ENCODE measurements at regions not wholly inside any gene's neighbourhood (a gene's known extent, or its start where the extent isn't known, plus 50 kb on each side); places are given as distances from the start of the nearest gene placed in this dataset.

DNA sequence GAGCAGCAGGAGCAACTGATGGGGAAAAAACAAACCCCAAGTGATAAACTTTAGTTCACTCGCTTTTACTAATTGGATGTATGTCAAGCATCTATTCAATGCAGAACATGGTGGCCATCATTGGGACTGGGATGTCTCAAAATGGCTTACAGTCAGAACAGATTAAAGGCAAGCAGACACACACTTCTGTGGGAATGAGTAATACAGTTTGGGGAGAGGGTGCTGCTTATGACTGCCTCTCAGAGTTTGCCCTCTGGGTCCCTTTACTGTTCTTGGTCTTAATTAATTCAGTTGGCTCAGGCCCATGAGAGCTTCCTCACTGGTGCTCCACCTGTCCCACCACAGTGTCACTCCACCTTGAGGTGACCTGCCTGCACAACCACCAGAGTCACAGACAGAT lies 119.5 kb downstream of the TBX19 start:
- no peaks in the 10 kb centered on the region for H3K27me3 ChIP-seq (ENCODE audit: insufficient read depth, low read depth, severe bottlenecking)

DNA sequence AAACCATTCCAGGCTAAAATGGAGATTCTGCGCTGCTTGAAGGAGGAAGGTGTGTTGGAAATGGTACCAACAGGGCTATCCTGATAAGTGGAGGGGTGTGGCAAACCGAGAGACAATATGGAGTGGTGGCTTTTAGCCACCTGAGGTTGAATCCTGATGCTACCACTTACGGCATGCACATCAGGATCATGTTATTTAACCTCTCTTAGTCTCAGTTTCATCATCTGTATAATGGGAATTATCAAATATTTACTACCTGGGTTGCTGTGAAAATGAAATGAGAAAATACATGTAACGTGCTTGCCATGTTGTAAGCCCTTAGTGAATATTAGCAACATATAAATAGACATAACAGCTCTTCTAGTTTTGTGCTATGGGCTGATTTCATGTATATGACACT lies 117.1 kb downstream of the TBX19 start:
- Histone ChIP-seq H3K9me3 (ENCODE audit: severe bottlenecking) (no peaks in the 10 kb centered on the region), H3K4me3 (ENCODE audit: low read depth, low read length) (no peak overlapping the region), H3K27ac (no peak overlapping the region), H3K27me3 (ENCODE audit: insufficient read depth, low read depth, severe bottlenecking) (no peaks in the 10 kb centered on the region), H3K36me3 (no peaks in the 10 kb centered on the region)
- DNase-seq, result no peak
- TF ChIP-seq, protein P1, sequence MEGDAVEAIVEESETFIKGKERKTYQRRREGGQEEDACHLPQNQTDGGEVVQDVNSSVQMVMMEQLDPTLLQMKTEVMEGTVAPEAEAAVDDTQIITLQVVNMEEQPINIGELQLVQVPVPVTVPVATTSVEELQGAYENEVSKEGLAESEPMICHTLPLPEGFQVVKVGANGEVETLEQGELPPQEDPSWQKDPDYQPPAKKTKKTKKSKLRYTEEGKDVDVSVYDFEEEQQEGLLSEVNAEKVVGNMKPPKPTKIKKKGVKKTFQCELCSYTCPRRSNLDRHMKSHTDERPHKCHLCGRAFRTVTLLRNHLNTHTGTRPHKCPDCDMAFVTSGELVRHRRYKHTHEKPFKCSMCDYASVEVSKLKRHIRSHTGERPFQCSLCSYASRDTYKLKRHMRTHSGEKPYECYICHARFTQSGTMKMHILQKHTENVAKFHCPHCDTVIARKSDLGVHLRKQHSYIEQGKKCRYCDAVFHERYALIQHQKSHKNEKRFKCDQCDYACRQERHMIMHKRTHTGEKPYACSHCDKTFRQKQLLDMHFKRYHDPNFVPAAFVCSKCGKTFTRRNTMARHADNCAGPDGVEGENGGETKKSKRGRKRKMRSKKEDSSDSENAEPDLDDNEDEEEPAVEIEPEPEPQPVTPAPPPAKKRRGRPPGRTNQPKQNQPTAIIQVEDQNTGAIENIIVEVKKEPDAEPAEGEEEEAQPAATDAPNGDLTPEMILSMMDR (IDR thresholded peaks at IDR 0.05; ENCODE audit: low read depth, low read length), result no peak

More for the DNA sequence above, 119.5 kb downstream of the TBX19 start:
- Histone ChIP-seq H3K27ac (no peak overlapping the region), H3K4me3 (ENCODE audit: low read depth, low read length) (no peak overlapping the region), H3K36me3 (no peaks in the 10 kb centered on the region), H3K9me3 (ENCODE audit: severe bottlenecking) (no peaks in the 10 kb centered on the region)
- TF ChIP-seq, protein P1 (IDR thresholded peaks at IDR 0.05; ENCODE audit: low read depth, low read length), result no peak
- DNase-seq, result no peak

DNA sequence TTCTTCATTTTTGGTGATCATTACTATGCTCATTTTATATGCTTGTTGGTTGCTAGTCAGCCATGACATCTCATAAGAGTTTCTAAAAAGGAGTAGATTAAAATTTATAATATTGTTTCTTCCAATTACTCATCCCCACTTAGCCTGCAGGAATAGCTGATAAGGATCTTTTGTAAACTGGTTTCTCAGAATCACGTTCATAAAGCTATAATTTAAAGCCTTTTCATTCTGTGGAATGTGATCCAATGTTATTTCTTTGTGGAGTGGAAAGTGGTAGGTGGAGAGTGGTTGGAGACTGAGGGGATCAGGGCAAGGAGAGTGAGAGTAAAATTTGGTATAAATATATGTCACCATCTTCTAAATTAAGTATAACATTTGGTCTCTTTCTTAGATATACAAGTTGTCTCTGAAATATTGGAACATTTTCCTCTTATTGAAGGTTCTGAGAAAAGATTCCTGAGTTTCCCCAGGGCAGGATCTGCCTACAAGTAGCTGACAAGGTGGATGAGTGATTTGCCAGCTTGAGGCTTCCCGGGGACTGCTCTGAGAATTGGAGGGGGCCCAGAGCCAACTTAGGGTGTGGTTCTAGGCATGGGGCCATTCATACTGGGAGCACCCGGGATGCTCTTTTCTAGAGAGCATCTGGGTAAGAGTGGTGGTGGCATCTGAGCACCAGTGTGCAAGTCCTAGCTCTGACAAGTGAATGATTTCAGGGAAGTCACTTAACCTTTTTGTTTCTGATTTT lies 116.4 kb downstream of the TBX19 start:
- Histone ChIP-seq H3K9me3 (ENCODE audit: severe bottlenecking) (no peaks in the 10 kb centered on the region), H3K4me3 (ENCODE audit: low read depth, low read length) (no peak overlapping the region), H3K27me3 (ENCODE audit: insufficient read depth, low read depth, severe bottlenecking) (no peaks in the 10 kb centered on the region), H3K27ac (no peak overlapping the region), H3K36me3 (no peaks in the 10 kb centered on the region)
- TF ChIP-seq, protein P1 (IDR thresholded peaks at IDR 0.05; ENCODE audit: low read depth, low read length), result no peak
- no peak for DNase-seq

DNA sequence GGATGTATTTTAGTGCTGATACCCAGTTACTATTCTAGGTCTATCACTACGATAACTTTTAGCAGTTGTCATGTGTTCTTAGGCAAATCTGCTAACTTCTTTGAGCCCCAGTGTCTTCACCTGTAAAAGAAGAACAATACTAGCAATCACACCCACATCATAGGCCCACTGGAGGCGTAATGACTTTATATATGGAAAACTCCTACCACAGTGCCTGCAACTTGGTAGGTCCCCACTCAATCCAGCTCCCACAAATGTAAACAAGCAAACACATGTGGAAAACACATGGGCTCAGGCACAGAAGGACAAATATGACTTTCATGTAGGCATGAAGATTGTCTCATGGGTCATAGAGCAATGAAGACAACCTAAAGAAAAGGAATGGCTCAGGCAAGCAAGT lies 115.8 kb downstream of the TBX19 start:
- H3K4me3 ChIP-seq (ENCODE audit: low read depth, low read length), result no peak overlapping the region

DNA sequence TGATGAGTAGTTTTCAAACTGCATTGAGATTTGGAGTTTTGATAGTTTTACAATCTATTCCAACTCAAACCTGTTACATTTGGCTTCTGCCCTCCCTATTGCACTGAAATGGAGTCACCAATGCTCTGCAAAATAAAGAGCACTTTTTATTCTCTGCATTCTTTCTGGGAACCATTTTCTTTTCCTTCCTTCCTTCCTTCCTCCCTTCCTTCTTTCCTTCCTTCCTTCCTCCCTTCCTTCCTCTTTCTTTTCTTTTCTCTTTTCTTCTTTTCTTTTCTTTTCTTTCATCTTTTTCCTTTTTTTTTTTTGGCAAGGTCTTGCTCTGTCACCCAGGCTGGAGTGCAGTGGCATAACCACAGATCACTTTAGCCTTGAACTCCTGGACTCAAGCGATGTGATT lies 114.2 kb downstream of the TBX19 start:
- Histone ChIP-seq H3K27me3 (ENCODE audit: insufficient read depth, low read depth, severe bottlenecking) (no peaks in the 10 kb centered on the region), H3K4me3 (ENCODE audit: low read depth, low read length) (no peak overlapping the region), H3K9me3 (ENCODE audit: severe bottlenecking) (no peaks in the 10 kb centered on the region), H3K27ac (no peak overlapping the region), H3K36me3 (no peaks in the 10 kb centered on the region)
- DNase-seq, result no peak
- TF ChIP-seq, protein P1 (IDR thresholded peaks at IDR 0.05; ENCODE audit: low read depth, low read length), result no peak

More for the DNA sequence above, 115.8 kb downstream of the TBX19 start:
- no peaks in the 10 kb centered on the region for H3K9me3 ChIP-seq (ENCODE audit: severe bottlenecking)
- no peaks in the 10 kb centered on the region for H3K27me3 ChIP-seq (ENCODE audit: insufficient read depth, low read depth, severe bottlenecking)
- no peak for DNase-seq
- no peak overlapping the region for H3K27ac ChIP-seq
- TF ChIP-seq, protein P1 (IDR thresholded peaks at IDR 0.05; ENCODE audit: low read depth, low read length), result no peak
- no peaks in the 10 kb centered on the region for H3K36me3 ChIP-seq
